Stimulated activated CD4-positive, alpha-beta T cell treated with anti-CD3 and anti-CD28 coated beads, Interleukin-4, amount 100 ng/mL, for 4 hours (primary cell): ENCODE measurements at regions not wholly inside any gene's neighbourhood (a gene's known extent, or its start where the extent isn't known, plus 50 kb on each side); places are given as distances from the start of the nearest gene placed in this dataset.
"Not testable (repeated sequence)": the region's sequence is repeated elsewhere in the genome, so short reads cannot be mapped to it uniquely, and the experiment has no call there.

Source experiments
- DNase-seq, 2 experiments: peaks; one replicate each; pipeline ENCODE4 v3.0.0-alpha.2; 2020

GRCh38 chr9:90449213-90449925 is 193.3 kb downstream of the DIRAS2 start:
- no peak for DNase-seq

GRCh38 chr9:90451804-90452203 is 190.8 kb downstream of the DIRAS2 start:
- no peak for DNase-seq

DNA sequence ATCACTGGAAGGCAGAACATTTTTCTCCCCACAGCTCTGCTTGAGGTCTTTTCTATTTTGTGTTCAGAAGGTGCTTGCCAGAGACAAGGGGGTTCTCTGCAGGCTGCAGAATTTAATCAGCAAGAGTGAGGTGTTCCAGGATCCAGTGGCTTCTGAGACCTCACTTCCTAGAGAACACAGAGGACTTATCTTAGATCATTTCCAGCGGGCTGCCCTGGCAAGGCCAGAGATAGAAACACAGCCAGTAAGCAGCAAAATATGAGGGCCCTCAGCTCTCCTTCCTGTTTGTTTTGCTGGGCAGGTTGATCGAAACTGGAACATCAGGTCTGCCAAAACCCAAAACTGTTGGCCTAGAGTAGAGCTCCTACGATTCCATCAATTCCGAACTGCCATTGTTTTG is 187.3 kb downstream of the DIRAS2 start:
- DNase-seq, result no peak

DNA sequence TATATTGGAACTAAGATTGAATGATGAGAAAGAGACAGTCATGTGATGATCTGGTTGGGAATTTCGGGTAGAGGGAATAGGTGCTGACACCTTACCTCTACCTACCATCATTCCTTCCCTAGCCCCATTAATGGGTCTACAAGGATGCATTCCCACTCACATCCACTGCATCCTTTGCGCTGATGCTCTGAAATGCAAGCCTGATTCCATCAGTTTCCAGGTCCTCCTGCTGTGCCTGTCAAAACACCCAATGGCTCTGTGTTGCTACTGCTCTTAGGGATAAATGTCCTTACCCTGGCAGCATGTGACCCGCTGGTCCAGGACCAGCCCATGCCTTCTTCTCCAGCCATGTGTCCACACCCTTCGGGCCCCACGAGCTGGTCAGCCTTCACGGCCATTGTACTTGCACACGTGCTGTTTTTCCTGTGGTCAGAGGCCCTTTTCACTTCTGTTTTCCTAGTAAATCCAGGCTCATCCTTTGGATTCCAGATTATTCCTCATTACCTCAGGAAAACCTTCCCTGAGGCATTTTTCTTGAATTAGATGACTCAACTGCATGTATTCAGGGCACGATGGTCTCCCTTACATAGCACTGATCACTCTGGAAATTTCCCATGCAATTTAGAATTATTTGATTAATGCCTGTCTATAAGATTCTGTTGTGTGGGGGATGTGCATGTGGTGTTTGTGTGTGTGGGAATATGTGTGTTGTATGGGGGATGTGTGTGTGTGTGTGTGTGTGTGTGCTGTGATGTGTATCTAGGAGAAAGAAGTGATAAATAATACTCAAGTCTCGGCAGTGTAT is 185.0 kb downstream of the DIRAS2 start:
- no peak for DNase-seq

DNA sequence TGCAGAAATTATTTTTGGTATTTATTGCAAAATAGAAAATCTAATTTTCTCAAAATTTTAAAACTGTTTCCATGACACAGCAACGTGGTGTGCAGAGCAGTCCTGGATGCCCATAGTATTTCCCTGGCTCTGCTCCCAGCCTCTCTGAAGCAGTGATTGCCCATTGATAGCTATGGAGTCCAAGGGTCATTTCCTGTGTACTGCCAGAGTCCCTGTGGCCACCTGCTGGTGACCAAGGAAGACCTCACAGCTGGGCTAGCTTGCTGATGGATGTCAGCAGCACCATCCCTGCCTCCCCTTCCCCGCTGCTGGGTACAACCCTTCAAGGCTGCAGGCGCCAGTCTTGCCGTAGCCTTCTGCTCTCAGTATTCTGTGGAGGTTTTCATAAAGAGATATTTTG is 184.1 kb downstream of the DIRAS2 start:
- no peak for DNase-seq

DNA sequence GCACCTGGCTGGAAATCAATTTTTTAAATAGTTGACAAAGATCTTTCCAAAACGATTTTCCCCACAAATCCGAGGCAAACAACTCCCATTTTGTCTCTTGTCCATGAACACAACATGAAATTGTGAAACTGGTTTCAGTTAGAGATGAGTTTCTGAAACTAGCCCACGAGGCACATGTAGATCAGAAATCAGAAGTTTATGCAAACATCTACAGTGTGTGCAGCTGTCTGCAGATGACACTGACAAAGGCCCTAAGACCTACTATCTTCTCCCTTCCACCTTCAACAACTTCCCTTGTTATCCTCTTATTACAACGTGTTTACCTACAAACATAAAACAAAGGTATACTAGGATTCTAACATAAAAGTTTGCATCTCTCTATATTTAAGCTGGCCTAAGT is 183.3 kb downstream of the DIRAS2 start:
- DNase-seq, result no peak

DNA sequence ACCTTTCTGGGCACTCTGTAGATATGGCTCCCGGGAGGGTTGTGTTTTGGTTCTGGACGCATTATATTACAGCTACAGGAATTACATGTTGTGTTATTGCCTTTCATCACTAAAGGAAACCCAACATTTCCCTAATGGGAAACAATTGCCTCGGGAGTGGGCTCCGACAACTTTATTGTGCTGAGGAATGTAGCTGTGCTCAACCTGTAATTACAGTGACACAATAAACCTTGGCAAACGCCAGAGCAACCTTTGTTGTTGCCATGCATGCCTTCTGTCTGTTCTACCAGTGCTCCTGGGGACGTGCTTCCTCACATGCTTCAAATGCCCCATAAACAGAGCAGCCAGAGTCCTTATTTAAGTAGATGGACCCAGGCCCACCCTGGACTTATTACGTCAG is 182.4 kb downstream of the DIRAS2 start:
- no peak for DNase-seq

DNA sequence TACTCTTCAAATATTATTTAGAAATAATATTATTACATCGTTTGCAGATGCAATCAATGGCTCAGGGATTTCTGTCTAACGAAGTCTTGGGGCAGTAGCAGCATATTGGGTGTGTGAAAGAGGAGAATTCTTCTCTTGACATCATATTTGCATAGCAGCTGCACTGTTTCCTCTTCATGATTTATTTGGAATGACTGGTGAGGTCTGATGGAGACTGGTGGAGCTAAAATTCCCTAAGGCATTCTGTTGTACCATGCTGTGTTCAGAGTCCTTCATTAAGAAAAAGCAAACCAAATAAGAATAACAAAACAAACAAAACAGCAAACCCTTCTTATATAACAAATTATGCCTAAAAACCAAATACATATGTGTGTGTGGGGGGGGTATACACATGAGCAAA is 177.6 kb downstream of the DIRAS2 start:
- no peak for DNase-seq

GRCh38 chr9:90466441-90466840 is 176.2 kb downstream of the DIRAS2 start:
- no peak for DNase-seq

- DNase-seq, result no peak
Measured at GRCh38 chr9:90469435-90469834, 173.2 kb downstream of the DIRAS2 start.

- DNase-seq, result no peak
Measured at GRCh38 chr9:90469865-90470387, 172.7 kb downstream of the DIRAS2 start.

DNA sequence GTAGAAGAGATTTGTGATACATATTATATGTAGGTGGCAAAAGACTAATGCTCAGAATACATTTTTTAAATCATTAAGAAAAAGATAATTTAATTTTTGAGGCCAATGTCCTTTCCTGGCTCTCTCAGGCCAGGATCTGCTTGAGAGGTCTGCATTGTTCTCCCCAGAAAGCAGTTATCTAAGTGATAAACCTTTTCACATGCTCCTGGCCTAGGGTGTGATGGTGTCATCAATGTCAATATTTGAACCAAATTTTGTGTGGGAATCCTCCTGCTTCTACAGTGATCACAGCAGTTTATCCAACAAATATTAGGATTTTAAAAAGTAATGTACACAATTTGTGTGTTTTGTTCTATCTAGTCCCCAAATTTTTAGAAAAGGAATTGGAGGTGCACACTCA is 166.6 kb downstream of the DIRAS2 start:
- DNase-seq, result no peak

DNA sequence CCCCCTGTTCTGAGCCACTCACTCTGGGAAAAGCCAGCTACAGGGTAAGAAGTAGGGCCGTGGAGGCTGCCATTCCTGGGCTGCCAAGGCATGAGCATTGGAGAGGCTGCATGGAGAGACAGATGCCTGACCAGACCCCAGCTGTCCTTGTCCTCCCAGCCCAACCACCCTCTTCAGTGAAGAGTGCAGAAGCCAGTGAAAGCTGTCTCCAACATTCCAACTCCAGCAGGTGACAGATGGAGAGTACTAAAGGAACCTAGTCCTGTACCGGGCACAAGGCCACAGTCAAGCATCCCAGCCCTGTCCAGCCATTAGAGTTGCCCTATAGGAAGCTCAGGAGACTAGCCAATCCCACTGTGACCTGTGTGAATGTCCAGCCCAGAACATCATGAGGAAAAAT is 165.1 kb downstream of the DIRAS2 start:
- no peak for DNase-seq

DNA sequence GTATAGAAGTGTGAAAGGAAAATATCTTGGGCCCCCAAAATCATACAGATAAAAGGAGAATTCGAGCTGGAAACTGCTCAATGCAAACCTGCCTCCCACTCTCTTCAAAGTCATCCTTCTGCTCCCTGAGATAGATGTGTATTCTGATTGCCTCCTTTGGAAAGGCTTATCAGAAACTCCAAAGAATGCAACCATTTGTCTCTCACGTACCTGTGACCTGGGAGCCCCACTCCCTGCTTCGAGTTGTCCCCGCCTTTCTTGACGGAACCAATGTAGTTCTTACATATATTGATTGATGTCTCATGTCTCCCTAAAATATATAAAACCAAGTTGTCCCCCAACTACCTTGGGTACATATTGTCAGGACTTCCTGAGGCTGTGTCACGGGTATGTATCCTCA is 163.8 kb downstream of the DIRAS2 start:
- DNase-seq, result no peak

DNA sequence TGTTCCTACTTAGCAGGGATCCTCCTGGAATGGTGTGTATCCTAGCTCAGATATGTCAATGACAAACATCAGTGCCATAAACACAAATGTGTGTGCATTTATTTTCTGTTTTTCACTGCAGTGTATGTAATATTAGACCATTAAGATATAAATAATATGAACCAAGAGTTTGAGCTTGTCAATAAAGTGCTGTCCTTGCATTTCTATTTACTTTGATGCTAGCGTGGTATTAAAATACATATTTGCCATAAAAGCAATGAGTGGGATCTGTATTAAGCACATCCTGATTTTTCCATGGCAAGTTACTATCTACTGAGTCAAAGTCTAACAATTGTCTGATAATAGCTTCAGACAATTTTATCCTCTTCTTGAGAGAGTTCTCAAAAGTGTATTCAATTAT is 157.6 kb downstream of the DIRAS2 start:
- DNase-seq, result no peak

DNA sequence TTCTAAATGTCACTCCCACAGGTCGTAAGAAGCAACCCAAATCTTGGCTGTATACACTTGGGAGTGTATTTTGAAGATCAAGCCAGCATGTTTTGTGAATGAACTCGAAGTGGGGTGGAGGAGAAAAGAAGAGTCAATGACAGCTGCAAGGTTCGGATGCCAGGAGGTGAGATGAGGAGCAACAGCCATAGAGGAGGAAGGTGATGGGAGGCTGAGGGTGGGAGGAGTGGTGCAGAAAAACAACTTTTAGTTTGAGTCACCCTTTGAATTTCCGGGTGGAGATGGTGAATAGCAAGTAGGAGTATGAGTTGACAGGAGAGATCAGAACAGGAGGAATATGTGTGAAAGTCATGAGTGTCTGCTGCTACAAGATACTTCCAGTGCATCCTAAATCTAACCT is 153.6 kb downstream of the DIRAS2 start:
- DNase-seq, result no peak

GRCh38 chr9:90499761-90500160 is 142.9 kb downstream of the DIRAS2 start:
- no peak for DNase-seq

- no peak for DNase-seq
Measured at GRCh38 chr9:90502134-90502533, 140.5 kb downstream of the DIRAS2 start.

DNA sequence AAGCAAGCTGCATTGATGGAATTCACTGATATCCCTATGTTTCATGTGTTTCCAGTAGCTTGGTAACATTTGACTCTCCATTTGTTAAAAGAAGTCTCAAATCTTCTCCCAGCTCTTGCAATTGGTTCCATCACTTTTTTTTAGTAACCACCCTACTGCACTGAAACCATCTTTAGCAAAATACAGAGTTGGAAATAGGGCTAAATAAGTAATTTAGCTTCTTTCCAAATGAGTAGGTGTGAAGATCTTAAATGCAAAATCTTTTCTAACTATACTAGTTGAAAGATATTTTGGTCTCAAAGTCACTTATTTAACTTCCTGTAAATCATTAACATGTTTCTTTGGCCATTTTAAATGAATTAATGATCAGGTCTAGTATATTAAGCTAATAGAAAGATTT is 138.1 kb downstream of the DIRAS2 start:
- DNase-seq, result no peak

- DNase-seq, result no peak
Measured at GRCh38 chr9:90505695-90506094, 136.9 kb downstream of the DIRAS2 start.

- DNase-seq, result not testable (repeated sequence)
Measured at GRCh38 chr9:90506402-90506801, 136.2 kb downstream of the DIRAS2 start.

- no peak for DNase-seq
Measured at GRCh38 chr9:90507621-90508020, 135.0 kb downstream of the DIRAS2 start.

DNA sequence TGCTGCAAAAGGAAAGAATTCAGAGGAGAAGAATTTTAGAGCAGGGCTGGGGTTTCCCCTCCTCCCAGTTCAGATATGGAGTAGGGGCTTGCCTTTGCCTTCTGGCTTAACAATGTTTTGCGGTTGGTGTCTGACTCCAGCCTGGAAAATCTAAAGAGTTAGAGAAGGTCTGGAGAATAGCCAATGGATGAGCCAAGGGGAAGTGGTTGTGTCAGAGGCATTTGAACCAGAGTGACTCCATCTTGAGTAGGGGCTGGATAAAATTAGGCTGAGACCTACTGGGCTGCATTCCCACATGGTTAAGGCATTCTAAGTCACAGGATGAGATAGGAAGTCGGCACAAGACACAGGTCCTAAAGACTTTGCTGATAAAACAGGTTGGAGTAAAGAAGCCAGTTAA is 133.7 kb downstream of the DIRAS2 start:
- no peak for DNase-seq

DNA sequence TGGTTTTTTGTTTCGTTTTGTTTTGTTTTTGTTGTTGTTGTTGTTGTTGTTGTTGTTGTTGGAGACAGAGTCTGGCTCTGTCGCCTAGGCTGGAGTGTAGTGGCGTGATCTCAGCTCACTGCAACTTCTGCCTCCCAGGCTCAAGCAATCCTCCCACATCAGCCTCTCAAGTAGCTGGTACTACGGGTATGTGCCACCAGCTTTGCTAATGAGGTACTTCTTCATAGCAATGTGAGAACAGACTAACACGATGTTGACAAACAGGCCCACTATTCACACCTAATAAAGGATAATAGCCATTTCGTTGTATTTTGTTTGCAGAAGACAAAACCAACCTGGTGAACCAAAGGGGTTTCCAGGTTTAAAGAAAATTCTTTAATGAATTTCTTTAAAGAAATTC is 130.9 kb downstream of the DIRAS2 start:
- no peak for DNase-seq
